Psoas muscle (tissue), 7 donors: ENCODE measurements at regions not wholly inside any gene's neighbourhood (a gene's known extent, or its start where the extent isn't known, plus 50 kb on each side); places are given as distances from the start of the nearest gene placed in this dataset.

Experiments
- ATAC-seq, 4 donors: fragments of 200-7000 bp; cut with Tn5 transposase; one replicate each; pipeline ENCODE4 v1.9.1; 2020; ENCODE audit warnings: moderate library complexity in 3 of 4, mild to moderate bottlenecking in 2 of 4
- DNase-seq, 2 donors: peaks; one replicate each; pipeline ENCODE4 v3.0.0-alpha.2; 2020
- H3K27ac ChIP-seq: fragments of 200-600 bp; one replicate; pipeline ENCODE4 v1.8.0; 2022
- H3K27me3 ChIP-seq, 3 donors: fragments of 200-600 bp in 1 of 3; one replicate each; pipeline versions ENCODE4 v1.6.1 to v1.8.0; 2013 to 2022; ENCODE audit warnings: low read length in 2 of 3, mild to moderate bottlenecking in 2 of 3, moderate library complexity in 1 of 3; ENCODE audit not compliant: insufficient read depth in 3 of 3
- H3K36me3 ChIP-seq, 2 donors: fragments of 200-600 bp in 1 of 2; one replicate each; pipeline versions ENCODE4 v1.6.1 to v1.8.0; 2013 to 2022; ENCODE audit warnings: low read depth in 1 of 2, mild to moderate bottlenecking in 1 of 2, moderate library complexity in 1 of 2; ENCODE audit not compliant: insufficient read depth in 1 of 2
- H3K4me1 ChIP-seq: fragments of 200-600 bp; one replicate; pipeline ENCODE4 v1.8.0; 2022
- H3K4me3 ChIP-seq: fragments of 200-600 bp; one replicate; pipeline ENCODE4 v1.8.0; 2022; ENCODE audit warnings: mild to moderate bottlenecking
- H3K9me3 ChIP-seq: fragments of 200-600 bp; one replicate; pipeline ENCODE4 v1.8.0; 2022
- CTCF ChIP-seq: fragments of 200-600 bp; IDR thresholded peaks from one replicate; pipeline ENCODE4 v1.8.0; 2022; ENCODE audit warnings: antibody characterized with exemption
- WGBS, 3 donors: extraction: QIAGEN DNeasy Blood & Tissue Kit; methylation state at CpG; one replicate each; pipeline versions ENCODE4 v1.1.6 to v1.1.7; 2013; 5-methylcytosine and 5-hydroxymethylcytosine counted together
- intact Hi-C, 2 donors: fragments of 100-400 bp; cut with DNase I; formaldehyde crosslinking; loops; one replicate each; pipeline versions ENCODE4 v1.11.0 to v1.14.2; 2022
- donor health status: healthy with polysubstance abuse.
- donor health status: DM: no; HTN: no; CAD: no; lungs with moderate emphysema.
- donor health status: Bipolar disorder and iron deficiency.
- donor health status: healthy.
- donor health status: DM: yes; HTN: yes; CAD: no.
- donor health status: DM: no; HTN: no; CAD: no.
- donor health status: DM: yes; HTN: yes; CAD: no.

- 69 to 74% (median 72%) methylated on average over 5 of the region's 5 CpGs for WGBS, 3 donors
- TF ChIP-seq CTCF, result no peak
- ATAC-seq, result no peak
- no peaks in the 10 kb centered on the region for H3K36me3 ChIP-seq
- no peak for DNase-seq
- no peaks in the 10 kb centered on the region for H3K4me1 ChIP-seq
- intact Hi-C loops, result no loop called here
- H3K9me3 ChIP-seq, result no peaks in the 10 kb centered on the region
- H3K27ac ChIP-seq, result no peak overlapping the region
- no peak overlapping the region for H3K4me3 ChIP-seq
- no peaks in the 10 kb centered on the region for H3K27me3 ChIP-seq
These were observed 677.8 kb upstream of the ROBO1 start for GRCh38 chr3:80445641-80446040.

- H3K36me3 ChIP-seq, result no peaks in the 10 kb centered on the region
- H3K4me1 ChIP-seq, result no peaks in the 10 kb centered on the region
- H3K27me3 ChIP-seq, result no peaks in the 10 kb centered on the region
- WGBS, 3 donors, result 75 to 79% (median 76%) methylated on average over 1 of the region's 1 CpG
- DNase-seq (no peak), ATAC-seq (no peak)
- TF ChIP-seq CTCF, result no peak
- no peaks in the 10 kb centered on the region for H3K9me3 ChIP-seq
- H3K4me3 ChIP-seq, result no peak overlapping the region
- intact Hi-C loops, result no loop called here
- no peak overlapping the region for H3K27ac ChIP-seq
These were observed 677.3 kb upstream of the ROBO1 start for GRCh38 chr3:80445053-80445452.

- Histone ChIP-seq H3K9me3 (no peaks in the 10 kb centered on the region), H3K4me1 (no peaks in the 10 kb centered on the region), H3K27ac (no peak overlapping the region), H3K27me3 (no peaks in the 10 kb centered on the region), H3K4me3 (no peak overlapping the region), H3K36me3 (no peaks in the 10 kb centered on the region)
- TF ChIP-seq CTCF, result no peak
- intact Hi-C loops, result no loop called here
- 51 to 55% (median 54%) methylated on average over 4 of the region's 4 CpGs for WGBS, 3 donors
- ATAC-seq (no peak), DNase-seq (no peak)
These were observed 671.7 kb upstream of the ROBO1 start for GRCh38 chr3:80439490-80439889.

- Histone ChIP-seq H3K36me3 (no peaks in the 10 kb centered on the region), H3K27ac (no peak overlapping the region), H3K9me3 (no peaks in the 10 kb centered on the region), H3K27me3 (no peaks in the 10 kb centered on the region), H3K4me3 (no peak overlapping the region), H3K4me1 (no peaks in the 10 kb centered on the region)
- ATAC-seq (no peak), DNase-seq (no peak)
- TF ChIP-seq CTCF, result no peak
- intact Hi-C loops, result no loop called here
- WGBS, 3 donors, result 80 to 83% (median 80%) methylated on average over 3 of the region's 3 CpGs
These were observed 666.6 kb upstream of the ROBO1 start for GRCh38 chr3:80434366-80434765.

GRCh38 chr3:80424951-80425350, 657.2 kb upstream of the ROBO1 start:
- no peak for ATAC-seq
- no peak for DNase-seq
- 27 to 47% (median 29%) methylated on average over 2 of the region's 2 CpGs for WGBS, 3 donors
- intact Hi-C loops, result no loop called here
- no peak overlapping the region for H3K27ac ChIP-seq
- no peaks in the 10 kb centered on the region for H3K36me3 ChIP-seq
- no peak for TF ChIP-seq CTCF
- no peaks in the 10 kb centered on the region for H3K9me3 ChIP-seq
- no peaks in the 10 kb centered on the region for H3K27me3 ChIP-seq
- H3K4me3 ChIP-seq, result no peak overlapping the region
- H3K4me1 ChIP-seq, result no peaks in the 10 kb centered on the region
